H1 (cell line): ENCODE measurements at regions not wholly inside any gene's neighbourhood (a gene's known extent, or its start where the extent isn't known, plus 50 kb on each side); places are given as distances from the start of the nearest gene placed in this dataset.

Experiments used
- CTCF ChIA-PET: fragments of 300-600 bp; sonication (Branson Sonifier 250); formaldehyde crosslinking; loops from one replicate; lab custom pipeline; 2021; ENCODE audit not compliant: partially characterized antibody; lab: Charles Lee
- POLR2A ChIA-PET: fragments of 300-600 bp; sonication (Branson Sonifier 250); formaldehyde crosslinking; loops from one replicate; lab custom pipeline; 2021; ENCODE audit warnings: inconsistent platforms; ENCODE audit not compliant: partially characterized antibody; lab: Charles Lee
- DNase-seq, 2 experiments: peaks; one replicate each; pipeline versions ENCODE4 v3.0.0 to v3.0.0-alpha.2; 2010 to 2022; ENCODE audit warnings: low spot score in 2 of 2, low read depth in 1 of 2, mixed read lengths in 1 of 2
- FAIRE-seq: peaks from 2 replicates; lab custom pipeline; 2011; peaks lifted over from hg19 to GRCh38; lab: Jason Lieb, UNC
- H2AFZ ChIP-seq: 2 replicates; pipeline ENCODE4 v1.8.1; 2012; ENCODE audit warnings: low read length, inconsistent platforms
- H2AK5ac ChIP-seq: 2 replicates; pipeline ENCODE4 v1.6.1; 2013; ENCODE audit warnings: low read depth, low read length
- H2BK120ac ChIP-seq: replicated peaks from 2 replicates; pipeline ENCODE3; 2013; ENCODE audit warnings: low read depth, low read length, inconsistent platforms
- H2BK12ac ChIP-seq: 2 replicates; pipeline ENCODE4 v1.6.1; 2013; ENCODE audit warnings: low read depth, low read length
- H2BK15ac ChIP-seq: 2 replicates; pipeline ENCODE4 v1.6.1; 2013; ENCODE audit warnings: low read length
- H2BK20ac ChIP-seq: 2 replicates; pipeline ENCODE4 v1.6.1; 2013; ENCODE audit warnings: low read length
- H2BK5ac ChIP-seq: 2 replicates; pipeline ENCODE4 v1.6.1; 2013; ENCODE audit warnings: low read depth, low read length
- H3K14ac ChIP-seq: 2 replicates; pipeline ENCODE4 v1.6.1; 2013; ENCODE audit warnings: inconsistent platforms; ENCODE audit not compliant: insufficient read length
- H3K18ac ChIP-seq: 2 replicates; pipeline ENCODE4 v1.6.1; 2013; ENCODE audit warnings: low read length; ENCODE audit errors: extremely low read depth
- H3K23ac ChIP-seq: 2 replicates; pipeline ENCODE4 v1.6.1; 2013; ENCODE audit warnings: inconsistent platforms; ENCODE audit not compliant: insufficient read length
- H3K23me2 ChIP-seq: 2 replicates; pipeline ENCODE4 v1.6.1; 2013; ENCODE audit warnings: low read depth, low read length
- H3K27ac ChIP-seq: 2 replicates; pipeline ENCODE4 v1.6.1; 2011; ENCODE audit warnings: low read depth, low read length, inconsistent platforms
- H3K27me3 ChIP-seq, 4 experiments: replicated peaks in 1 of 4; 1 replicate in 1 of 4; 2 replicates in 3 of 4; pipeline versions ENCODE4 v1.6.1 to v1.8.1; 2011 to 2013; ENCODE audit warnings: low read length in 3 of 4, mild to moderate bottlenecking in 3 of 4, inconsistent platforms in 2 of 4, mixed read lengths in 2 of 4, moderate library complexity in 1 of 4; ENCODE audit not compliant: control insufficient read depth in 3 of 4, insufficient read depth in 3 of 4; ENCODE audit errors: extremely low read depth in 1 of 4
- H3K36me3 ChIP-seq, 4 experiments: 2 replicates each; pipeline versions ENCODE4 v1.6.1 to v1.8.1; 2011 to 2013; ENCODE audit warnings: mild to moderate bottlenecking in 4 of 4, low read length in 3 of 4, moderate library complexity in 2 of 4, control low read depth in 1 of 4, inconsistent platforms in 1 of 4; ENCODE audit not compliant: insufficient read depth in 4 of 4, control insufficient read depth in 2 of 4
- H3K4ac ChIP-seq: replicated peaks from 2 replicates; pipeline ENCODE3; 2013; ENCODE audit warnings: low read length, low read depth, mixed read lengths, inconsistent platforms; ENCODE audit not compliant: insufficient read length
- H3K4me1 ChIP-seq, 4 experiments: replicated peaks in 1 of 4; 1 replicate in 1 of 4; 2 replicates in 3 of 4; pipeline versions ENCODE4 v1.6.1 to v1.8.1; 2011 to 2013; ENCODE audit warnings: low read length in 3 of 4, inconsistent platforms in 2 of 4, mixed read lengths in 1 of 4; ENCODE audit not compliant: insufficient read depth in 4 of 4, control insufficient read depth in 3 of 4
- H3K4me2 ChIP-seq, 2 experiments: 2 replicates each; pipeline versions ENCODE4 v1.6.1 to v1.8.1; 2011 to 2013; ENCODE audit warnings: low read depth in 2 of 2, low read length in 2 of 2, control low read depth in 1 of 2, inconsistent platforms in 1 of 2, mild to moderate bottlenecking in 1 of 2; ENCODE audit not compliant: insufficient read depth in 1 of 2
- H3K4me3 ChIP-seq, 4 experiments: fragments of 200-600, 300-600 bp in 1 of 4; sonication (generic), shearing (Covaris generic), sonication (Bioruptor Twin) in 1 of 4; 2 replicates each; pipeline versions ENCODE4 v1.5.1 to v1.8.1; 2011 to 2016; ENCODE audit warnings: low read length in 4 of 4, low read depth in 3 of 4, control low read depth in 2 of 4, inconsistent platforms in 2 of 4, mild to moderate bottlenecking in 2 of 4, mixed read lengths in 1 of 4, moderate library complexity in 1 of 4; ENCODE audit not compliant: insufficient read depth in 2 of 4; ENCODE audit errors: extremely low read depth in 1 of 4
- H3K56ac ChIP-seq: replicated peaks from 2 replicates; pipeline ENCODE3; 2013; ENCODE audit warnings: low read depth, mild to moderate bottlenecking, mixed read lengths, low read length, inconsistent platforms; ENCODE audit not compliant: insufficient read length
- H3K79me1 ChIP-seq: 2 replicates; pipeline ENCODE4 v1.6.1; 2013; ENCODE audit warnings: low read depth, low read length, control low read depth
- H3K79me2 ChIP-seq, 2 experiments: 2 replicates each; pipeline versions ENCODE4 v1.6.1 to v1.8.1; 2012 to 2013; ENCODE audit warnings: low read length in 2 of 2, mild to moderate bottlenecking in 2 of 2, inconsistent platforms in 1 of 2; ENCODE audit not compliant: insufficient read depth in 2 of 2, control insufficient read depth in 1 of 2
- H3K9ac ChIP-seq, 4 experiments: replicated peaks in 1 of 4; 1 replicate in 1 of 4; 2 replicates in 3 of 4; pipeline versions ENCODE4 v1.6.1 to v1.8.1; 2011 to 2013; ENCODE audit warnings: low read depth in 3 of 4, low read length in 3 of 4, control low read depth in 2 of 4, mild to moderate bottlenecking in 2 of 4, moderate library complexity in 2 of 4, inconsistent platforms in 1 of 4; ENCODE audit errors: extremely low read depth in 1 of 4
- H3K9me3 ChIP-seq, 2 experiments: 2 replicates each; pipeline versions ENCODE4 v1.6.1 to v1.8.1; 2012 to 2013; ENCODE audit warnings: mild to moderate bottlenecking in 2 of 2, moderate library complexity in 2 of 2, control low read depth in 1 of 2, inconsistent platforms in 1 of 2, low read depth in 1 of 2, low read length in 1 of 2, mixed read lengths in 1 of 2; ENCODE audit not compliant: insufficient read depth in 2 of 2
- H4K20me1 ChIP-seq, 2 experiments: replicated peaks in 1 of 2; 2 replicates each; pipeline versions ENCODE3 to v1.8.1; 2011 to 2013; ENCODE audit warnings: inconsistent platforms in 2 of 2, low read length in 2 of 2, mild to moderate bottlenecking in 1 of 2; ENCODE audit not compliant: insufficient read depth in 2 of 2, control insufficient read depth in 1 of 2
- H4K5ac ChIP-seq: 2 replicates; pipeline ENCODE4 v1.6.1; 2013; ENCODE audit warnings: low read length, low read depth, mixed read lengths, inconsistent platforms; ENCODE audit not compliant: insufficient read length
- H4K8ac ChIP-seq: 2 replicates; pipeline ENCODE4 v1.8.0; 2013; ENCODE audit warnings: mild to moderate bottlenecking, moderate library complexity, low read length, inconsistent platforms; ENCODE audit not compliant: insufficient read depth; ENCODE audit errors: extremely low read depth
- H4K91ac ChIP-seq: replicated peaks from 2 replicates; pipeline ENCODE3; 2013; ENCODE audit warnings: low read length, mixed read lengths, inconsistent platforms; ENCODE audit not compliant: insufficient read length
- POU5F1 ChIP-seq: IDR thresholded peaks from 2 replicates; pipeline ENCODE4 v1.6.1; 2011; ENCODE audit warnings: low read depth, mild to moderate bottlenecking, low read length, moderate library complexity
- WGBS, 2 experiments: shearing (Covaris generic) in 1 of 2; methylation state at CpG; one replicate each; pipeline versions ENCODE4 v1.1.6 to v1.1.7; 2013 to 2015; ENCODE audit warnings: low lambda C conversion rate in 2 of 2, mixed read lengths in 2 of 2, inconsistent platforms in 1 of 2, low coverage in 1 of 2, missing lambda C conversion rate in 1 of 2; ENCODE audit not compliant: insufficient replicate concordance in 2 of 2, insufficient coverage in 1 of 2, insufficient read length in 1 of 2; ENCODE audit errors: extremely low coverage in 1 of 2, missing lambda C conversion rate in 1 of 2; 5-methylcytosine and 5-hydroxymethylcytosine counted together

GRCh38 chr3:194278186-194278845 lies 72.8 kb downstream of the CPN2 start:
- WGBS, 2 experiments: 90% methylated on average over 9 of the region's 9 CpGs; no CpG with 5 or more reads in 1 of the 2 experiments
- Histone ChIP-seq H3K23ac (no peak overlapping the region), H3K4me2 (no peak overlapping the region), H3K27ac (no peak overlapping the region), H3K9me3 (no peaks in the 10 kb centered on the region), H3K56ac (no peak overlapping the region), H3K36me3 (no peaks in the 10 kb centered on the region), H3K27me3 (no peaks in the 10 kb centered on the region; a peak in 1 of 7 replicates), H3K79me1 (no peaks in the 10 kb centered on the region), H3K4me1 (peaks cover 0 to 14% (median 6%) of the 10 kb centered on the region in 4 experiments; a peak in 5 of 7 replicates), H4K20me1 (no peaks in the 10 kb centered on the region), H2BK120ac (no peak overlapping the region), H3K18ac (no peak overlapping the region; the same call in 1 of the 2 replicates), H3K9ac (no peak overlapping the region), H2BK5ac (no peak overlapping the region), H2BK15ac (no peak overlapping the region), H4K91ac (peak overlapping the region; percentile 34), H3K4ac (no peak overlapping the region), H4K5ac (no peak overlapping the region), H3K79me2 (no peaks in the 10 kb centered on the region), H2AK5ac (no peak overlapping the region), H2BK12ac (no peak overlapping the region), H3K4me3 (no peak overlapping the region), H2AFZ (no peak overlapping the region), H3K23me2 (no peaks in the 10 kb centered on the region), H2BK20ac (no peak overlapping the region), H4K8ac (no peak overlapping the region), H3K14ac (no peak overlapping the region)
- FAIRE-seq (no peak), DNase-seq (no peak)
- ChIA-PET CTCF (interaction anchor here (0.7 to 1.9 kb wide), 9 partner anchors 8 to 421 kb away, joined by 3 to 9 read pairs (median 4); no protein-coding TSS in a partner anchor), POLR2A (interaction anchor here (1.1 kb wide), 2 partner anchors 8 to 10 kb away, joined by 4 read pairs; no protein-coding TSS in a partner anchor)
- TF ChIP-seq POU5F1: no peak
